PC-9 (cell line): ENCODE measurements at regions not wholly inside any gene's neighbourhood (a gene's known extent, or its start where the extent isn't known, plus 50 kb on each side); places are given as distances from the start of the nearest gene placed in this dataset.

Source experiments
- BruUV-seq: library from RNA; stranded (reverse); fragments of 400-500 nt; replicated peaks from 2 replicates; lab custom pipeline; 2021; lab: Mats Ljungman, UMichigan
- CTCF ChIA-PET: fragments of 300-600 bp; sonication (Branson Sonifier 250); formaldehyde crosslinking; loops from one replicate; lab custom pipeline; 2022; ENCODE audit warnings: antibody characterized with exemption; lab: Charles Lee
- POLR2A ChIA-PET: fragments of 300-600 bp; sonication (Branson Sonifier 250); formaldehyde crosslinking; loops from one replicate; lab custom pipeline; 2022; ENCODE audit warnings: antibody characterized with exemption; ENCODE audit not compliant: unreplicated experiment; lab: Charles Lee
- DNase-seq, 2 experiments: peaks; one replicate each; pipeline versions ENCODE4 v3.0.0 to v3.0.0-alpha.2; 2015 to 2022; ENCODE audit warnings: mixed read lengths in 1 of 2
- H2AFZ ChIP-seq: fragments of 200-600 bp; sonication (generic); 2 replicates; pipeline ENCODE4 v1.8.1; 2017; ENCODE audit warnings: antibody characterized with exemption
- H3F3A ChIP-seq: fragments of 200-600 bp; sonication (generic); 2 replicates; pipeline ENCODE4 v1.8.1; 2017; ENCODE audit warnings: antibody characterized with exemption, mild to moderate bottlenecking, low read depth; ENCODE audit not compliant: insufficient read depth
- H3K27ac ChIP-seq: fragments of 200-600 bp; sonication (generic); 2 replicates; pipeline ENCODE4 v1.6.1; 2016; ENCODE audit warnings: mixed run types
- H3K27me3 ChIP-seq: fragments of 200-600 bp; sonication (generic); 2 replicates; pipeline ENCODE4 v1.6.1; 2016; ENCODE audit warnings: low read depth, mixed run types; ENCODE audit not compliant: insufficient read depth
- H3K36me3 ChIP-seq: fragments of 200-600 bp; sonication (generic); 2 replicates; pipeline ENCODE4 v1.6.1; 2016; ENCODE audit warnings: low read depth, mixed run types
- H3K4me1 ChIP-seq: fragments of 200-600 bp; sonication (generic); replicated peaks from 2 replicates; pipeline ENCODE4 v1.6.1; 2016; ENCODE audit warnings: mixed run types; ENCODE audit not compliant: insufficient read depth
- H3K4me2 ChIP-seq: fragments of 200-600 bp; sonication (generic); 2 replicates; pipeline ENCODE4 v1.6.1; 2017; ENCODE audit warnings: mixed run types
- H3K4me3 ChIP-seq: fragments of 200-600 bp; sonication (generic); 2 replicates; pipeline ENCODE4 v1.6.1; 2016; ENCODE audit warnings: mixed run types
- H3K79me2 ChIP-seq: fragments of 200-600 bp; sonication (generic); 2 replicates; pipeline ENCODE4 v1.6.1; 2017; ENCODE audit warnings: low read depth, mixed run types
- H3K9me2 ChIP-seq: fragments of 200-600 bp; sonication (generic); 2 replicates; pipeline ENCODE4 v1.8.1; 2017; ENCODE audit warnings: mild to moderate bottlenecking; ENCODE audit not compliant: insufficient read depth
- H3K9me3 ChIP-seq: fragments of 200-600 bp; sonication (generic); 2 replicates; pipeline ENCODE4 v1.8.1; 2016; ENCODE audit warnings: low read depth; ENCODE audit not compliant: insufficient read depth
- H4K20me1 ChIP-seq: fragments of 200-600 bp; sonication (generic); 2 replicates; pipeline ENCODE4 v1.8.1; 2017; ENCODE audit not compliant: insufficient read depth
- CTCF ChIP-seq: fragments of 200-600 bp; sonication (generic); conservative IDR thresholded peaks from 2 replicates; pipeline ENCODE4 v1.6.1; 2017; ENCODE audit warnings: mixed run types, antibody characterized with exemption, mild to moderate bottlenecking, moderate library complexity
- EZH2 ChIP-seq: fragments of 200-600 bp; sonication (generic); IDR thresholded peaks from 2 replicates; pipeline ENCODE4 v1.8.0; 2017; ENCODE audit warnings: antibody characterized with exemption, low read depth
- intact Hi-C: fragments of 100-400 bp; cut with micrococcal nuclease; formaldehyde crosslinking; loops from one replicate; pipeline ENCODE4 v1.10.0; 2022; ENCODE audit not compliant: unreplicated experiment

GRCh38 chr7:155939350-155939749, 127.1 kb upstream of the SHH start:
- no peak for DNase-seq
- TF ChIP-seq EZH2, result no peak
- no peak for TF ChIP-seq CTCF
- Histone ChIP-seq H3K4me2 (no peak overlapping the region), H3K9me3 (peaks cover 8% of the 10 kb centered on the region), H3K27ac (no peak overlapping the region), H3K9me2 (no peaks in the 10 kb centered on the region), H3F3A (no peaks in the 10 kb centered on the region), H3K4me3 (no peak overlapping the region), H3K79me2 (no peaks in the 10 kb centered on the region), H3K4me1 (no peaks in the 10 kb centered on the region), H2AFZ (no peak overlapping the region), H4K20me1 (no peaks in the 10 kb centered on the region), H3K27me3 (no peaks in the 10 kb centered on the region), H3K36me3 (no peaks in the 10 kb centered on the region)
- intact Hi-C loops, result no loop called here
- ChIA-PET CTCF (no interaction called here), POLR2A (no interaction called here)
- no TSS peak for BruUV-seq

- H3K79me2 ChIP-seq, result no peaks in the 10 kb centered on the region
- no peak overlapping the region for H3K4me2 ChIP-seq
- ChIA-PET CTCF (no interaction called here), POLR2A (interaction anchor here (0.6 kb wide), 1 partner anchor 642 kb away, joined by 9 read pairs; no protein-coding TSS in a partner anchor)
- H3K9me2 ChIP-seq, result no peaks in the 10 kb centered on the region
- no peaks in the 10 kb centered on the region for H3K4me1 ChIP-seq
- peaks cover 8% of the 10 kb centered on the region for H3K9me3 ChIP-seq
- no peak overlapping the region for H2AFZ ChIP-seq
- H3K4me3 ChIP-seq, result no peak overlapping the region
- H3K27me3 ChIP-seq, result no peaks in the 10 kb centered on the region
- peaks cover 3% of the 10 kb centered on the region; the same call in 1 of the 2 replicates for H3F3A ChIP-seq
- no peaks in the 10 kb centered on the region for H3K36me3 ChIP-seq
- no TSS peak for BruUV-seq
- intact Hi-C loops, result no loop called here
- DNase-seq, result no peak
- TF ChIP-seq EZH2 (no peak), CTCF (no peak)
- H3K27ac ChIP-seq, result no peak overlapping the region
- H4K20me1 ChIP-seq, result no peaks in the 10 kb centered on the region
Measured at GRCh38 chr7:155938129-155938528, 125.9 kb upstream of the SHH start.

- intact Hi-C loops, result no loop called here
- no peaks in the 10 kb centered on the region for H4K20me1 ChIP-seq
- no peak overlapping the region for H3K4me2 ChIP-seq
- H2AFZ ChIP-seq, result no peak overlapping the region
- H3K4me1 ChIP-seq, result no peaks in the 10 kb centered on the region
- H3K36me3 ChIP-seq, result no peaks in the 10 kb centered on the region
- TF ChIP-seq CTCF (no peak), EZH2 (no peak)
- no peaks in the 10 kb centered on the region for H3K9me2 ChIP-seq
- no peaks in the 10 kb centered on the region for H3K79me2 ChIP-seq
- H3F3A ChIP-seq, result peaks cover 6% of the 10 kb centered on the region; the same call in 1 of the 2 replicates
- no peak overlapping the region for H3K27ac ChIP-seq
- peaks cover 8% of the 10 kb centered on the region for H3K9me3 ChIP-seq
- no peak for DNase-seq
- no peaks in the 10 kb centered on the region for H3K27me3 ChIP-seq
- BruUV-seq, result no TSS peak
- ChIA-PET POLR2A (no interaction called here), CTCF (no interaction called here)
- no peak overlapping the region for H3K4me3 ChIP-seq
Measured at GRCh38 chr7:155935726-155936125, 123.5 kb upstream of the SHH start.
